ENCODE measurements at regions not wholly inside any gene's neighbourhood (a gene's known extent, or its start where the extent isn't known, plus 50 kb on each side); places are given as distances from the start of the nearest gene placed in this dataset.
A peak's percentile ranks its signal among the peaks of the same experiment; 100 is the strongest.

- Histone ChIP-seq H3K4me1 (no peaks in the 10 kb centered on the region), H3K9me3 (replicated peaks) (no peaks in the 10 kb centered on the region), H3K4me3 (no peak overlapping the region), H3K36me3 (no peaks in the 10 kb centered on the region), H3K27ac (no peak overlapping the region), H3K27me3 (peaks cover 41% of the 10 kb centered on the region)
- no peak for DNase-seq
These were observed 167.5 kb upstream of the ZC3H12A start for GRCh38 chr1:37306871-37307270.

DNA sequence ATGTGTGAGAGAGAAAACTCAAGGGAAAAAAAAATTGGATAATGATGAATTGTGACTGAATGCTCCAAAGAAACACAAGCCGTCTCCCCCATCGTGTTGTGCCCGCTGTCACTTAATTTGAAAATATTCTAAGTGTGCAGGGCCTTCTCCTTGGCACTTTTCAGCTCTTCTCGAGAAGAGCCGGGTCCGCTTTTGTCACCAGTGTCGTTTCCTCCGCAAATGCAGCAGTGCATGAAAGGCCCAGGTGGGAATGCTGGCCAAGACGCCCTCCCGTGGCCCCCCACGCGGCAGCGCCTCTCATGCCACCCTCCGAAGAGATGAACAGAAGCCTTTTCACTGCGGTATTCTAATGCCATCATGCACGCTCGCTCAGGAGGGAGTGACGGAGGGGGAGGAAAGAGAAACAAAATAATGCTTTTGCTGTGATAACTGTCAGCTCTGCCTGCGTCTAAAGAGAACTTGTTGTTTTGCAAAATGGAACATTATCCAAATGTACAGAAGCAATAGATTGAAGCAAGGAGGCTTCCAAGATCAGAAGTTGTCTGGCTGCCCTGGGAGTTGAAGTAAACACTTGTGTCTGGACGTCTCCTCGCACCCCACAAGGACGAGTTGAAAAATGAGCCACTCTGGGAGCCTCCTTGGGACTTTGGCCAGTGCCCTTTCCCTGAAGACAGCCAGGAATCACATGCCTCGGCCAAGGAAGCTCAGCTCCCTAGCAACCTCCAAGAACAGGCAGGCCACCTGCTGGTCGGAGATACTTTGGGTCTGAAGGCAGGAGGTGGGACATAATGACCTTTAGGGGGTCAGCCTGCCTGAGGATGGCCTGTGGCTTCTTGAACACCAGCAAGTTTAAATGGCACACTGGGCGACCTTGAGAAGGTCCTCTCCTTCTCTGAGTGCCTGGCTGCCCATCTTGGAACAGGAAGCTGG, 166.1 kb upstream of the ZC3H12A start:
- DNase-seq = no peak
- no peaks in the 10 kb centered on the region for H3K4me1 ChIP-seq
- H3K36me3 ChIP-seq = no peaks in the 10 kb centered on the region
- H3K4me3 ChIP-seq = no peak overlapping the region
- no peak overlapping the region for H3K27ac ChIP-seq
- H3K9me3 ChIP-seq (replicated peaks) = no peaks in the 10 kb centered on the region
- H3K27me3 ChIP-seq = peaks cover 38% of the 10 kb centered on the region

GRCh38 chr1:37309574-37309973, 164.8 kb upstream of the ZC3H12A start:
- Histone ChIP-seq H3K9me3 (replicated peaks) (no peaks in the 10 kb centered on the region), H3K27ac (no peak overlapping the region), H3K27me3 (peaks cover 38% of the 10 kb centered on the region), H3K4me1 (no peaks in the 10 kb centered on the region), H3K4me3 (no peak overlapping the region), H3K36me3 (no peaks in the 10 kb centered on the region)
- no peak for DNase-seq

GRCh38 chr1:37310064-37310463, 164.3 kb upstream of the ZC3H12A start:
- Histone ChIP-seq H3K36me3 (no peaks in the 10 kb centered on the region), H3K27me3 (peaks cover 38% of the 10 kb centered on the region), H3K9me3 (replicated peaks) (no peaks in the 10 kb centered on the region), H3K4me3 (no peak overlapping the region), H3K4me1 (no peaks in the 10 kb centered on the region), H3K27ac (no peak overlapping the region)
- no peak for DNase-seq

DNA sequence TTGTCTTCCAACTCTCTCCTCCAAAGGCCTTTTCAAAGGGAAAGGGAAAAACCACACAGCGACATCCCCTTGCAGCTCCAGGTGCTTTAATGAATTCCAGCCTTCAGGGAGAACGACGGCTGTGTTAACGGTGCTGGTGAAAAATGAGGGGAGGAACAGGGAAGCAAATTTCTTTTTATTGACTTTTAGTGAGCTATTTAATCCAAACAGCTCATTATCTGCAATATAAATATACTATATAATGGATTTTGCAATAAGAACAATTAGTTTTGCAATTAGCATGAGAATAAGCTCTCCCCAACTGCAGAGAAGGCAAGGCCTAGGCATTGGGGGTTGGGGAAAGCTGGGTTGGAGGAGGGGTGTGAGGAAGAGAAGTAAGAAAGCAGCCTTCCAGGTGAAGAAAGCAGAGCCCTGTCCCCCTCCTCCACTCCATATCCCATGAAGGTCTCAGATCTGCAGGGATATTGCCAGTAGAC, 159.0 kb upstream of the ZC3H12A start:
- no peak for DNase-seq
- Histone ChIP-seq H3K9me3 (replicated peaks) (no peaks in the 10 kb centered on the region), H3K36me3 (no peaks in the 10 kb centered on the region), H3K27me3 (peaks cover 25% of the 10 kb centered on the region; the same call in 1 of the 2 replicates), H3K4me1 (no peaks in the 10 kb centered on the region), H3K4me3 (no peak overlapping the region), H3K27ac (no peak overlapping the region)

- no peaks in the 10 kb centered on the region for H3K36me3 ChIP-seq
- peak in 1 of 2 experiments; percentile 5 for DNase-seq
- no peaks in the 10 kb centered on the region for H3K4me1 ChIP-seq
- H3K27me3 ChIP-seq = peaks cover 26% of the 10 kb centered on the region; the same call in 1 of the 2 replicates
- no peak overlapping the region for H3K27ac ChIP-seq
- no peaks in the 10 kb centered on the region for H3K9me3 ChIP-seq (replicated peaks)
- H3K4me3 ChIP-seq = no peak overlapping the region
These were observed 156.4 kb upstream of the ZC3H12A start for GRCh38 chr1:37317870-37318467.

GRCh38 chr1:37318490-37318889, 155.9 kb upstream of the ZC3H12A start:
- H3K27ac ChIP-seq = no peak overlapping the region
- H3K4me1 ChIP-seq = no peaks in the 10 kb centered on the region
- DNase-seq = no peak
- peaks cover 26% of the 10 kb centered on the region; the same call in 1 of the 2 replicates for H3K27me3 ChIP-seq
- H3K36me3 ChIP-seq = no peaks in the 10 kb centered on the region
- H3K4me3 ChIP-seq = no peak overlapping the region
- no peaks in the 10 kb centered on the region for H3K9me3 ChIP-seq (replicated peaks)

DNA sequence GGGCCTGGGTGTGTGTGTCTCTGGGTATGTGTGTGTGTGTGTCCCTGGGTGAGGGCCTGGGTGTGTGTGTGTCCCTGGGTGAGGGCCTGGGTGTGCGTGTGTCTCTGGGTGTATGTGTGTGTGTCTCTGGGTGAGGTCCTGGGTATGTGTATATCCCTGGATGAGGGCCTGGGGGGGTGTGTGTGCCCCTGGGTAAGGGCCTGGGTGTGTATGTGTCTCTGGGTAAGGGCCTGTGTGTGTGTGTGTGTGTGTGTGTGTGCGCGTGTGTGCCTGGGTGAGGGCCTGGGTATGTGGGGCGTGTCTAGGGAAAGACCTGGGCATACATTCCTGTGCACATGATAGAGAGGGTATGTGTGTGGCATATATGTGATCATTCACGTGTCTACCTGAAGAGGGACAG, 155.1 kb upstream of the ZC3H12A start:
- no peaks in the 10 kb centered on the region for H3K36me3 ChIP-seq
- no peaks in the 10 kb centered on the region for H3K9me3 ChIP-seq (replicated peaks)
- no peak for DNase-seq
- no peak overlapping the region for H3K4me3 ChIP-seq
- peaks cover 31% of the 10 kb centered on the region for H3K27me3 ChIP-seq
- no peak overlapping the region for H3K27ac ChIP-seq
- no peaks in the 10 kb centered on the region for H3K4me1 ChIP-seq

GRCh38 chr1:37323486-37324377, 150.6 kb upstream of the ZC3H12A start:
- Histone ChIP-seq H3K9me3 (replicated peaks) (no peaks in the 10 kb centered on the region), H3K36me3 (no peaks in the 10 kb centered on the region), H3K4me3 (no peak overlapping the region), H3K27ac (no peak overlapping the region), H3K4me1 (no peaks in the 10 kb centered on the region), H3K27me3 (peaks cover 17% of the 10 kb centered on the region)
- DNase-seq = peak; percentile 21 to 71

DNA sequence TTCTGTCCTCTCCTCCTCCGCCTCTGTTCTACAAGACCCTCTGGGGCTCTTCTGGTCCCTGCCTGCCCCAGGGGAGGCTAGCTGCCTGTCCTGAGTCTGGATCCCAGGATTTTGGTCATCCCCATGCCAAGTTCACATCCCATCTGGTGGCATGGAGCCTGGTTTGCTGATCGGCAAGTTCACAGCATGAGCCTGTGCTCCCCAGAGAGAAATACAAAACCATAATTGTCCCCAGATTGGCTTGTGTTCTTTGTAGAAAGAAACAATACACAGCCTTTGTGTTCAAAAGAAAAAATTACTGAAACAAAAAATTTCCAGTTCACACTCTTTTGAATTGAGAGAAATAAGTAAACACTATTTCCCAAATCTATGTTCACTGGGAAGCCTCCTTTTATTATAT, 149.4 kb upstream of the ZC3H12A start:
- Histone ChIP-seq H3K27ac (no peak overlapping the region), H3K4me3 (no peak overlapping the region), H3K9me3 (replicated peaks) (no peaks in the 10 kb centered on the region), H3K27me3 (peaks cover 20% of the 10 kb centered on the region), H3K4me1 (no peaks in the 10 kb centered on the region), H3K36me3 (no peaks in the 10 kb centered on the region)
- DNase-seq = no peak

- peaks cover 20% of the 10 kb centered on the region for H3K27me3 ChIP-seq
- no peak for DNase-seq
- no peaks in the 10 kb centered on the region for H3K9me3 ChIP-seq (replicated peaks)
- no peaks in the 10 kb centered on the region for H3K36me3 ChIP-seq
- H3K4me1 ChIP-seq = no peaks in the 10 kb centered on the region
- H3K4me3 ChIP-seq = no peak overlapping the region
- no peak overlapping the region for H3K27ac ChIP-seq
These were observed 148.6 kb upstream of the ZC3H12A start for GRCh38 chr1:37325509-37326437.

DNA sequence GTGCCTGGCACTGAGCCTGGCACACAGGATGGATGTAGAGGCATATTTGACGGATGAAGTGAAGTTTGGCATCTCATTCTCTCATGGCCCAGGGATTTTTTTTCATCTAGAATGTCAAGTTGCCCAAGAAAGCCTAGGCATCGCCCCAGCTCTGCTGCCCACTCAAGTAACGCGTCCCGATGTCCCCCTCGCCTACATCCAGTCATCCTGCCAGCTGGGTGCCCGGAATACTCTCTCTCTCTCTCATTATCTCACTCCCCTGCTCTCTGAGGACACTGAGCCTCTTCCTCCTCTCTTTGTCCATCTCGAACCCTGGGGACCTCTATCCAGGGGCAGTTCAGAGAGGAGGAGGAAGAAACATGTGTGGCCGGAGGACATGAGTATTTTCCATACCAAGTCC, 142.3 kb upstream of the ZC3H12A start:
- H3K36me3 ChIP-seq = no peaks in the 10 kb centered on the region
- no peaks in the 10 kb centered on the region; the same call in 1 of the 2 replicates for H3K9me3 ChIP-seq (replicated peaks)
- H3K4me1 ChIP-seq = no peaks in the 10 kb centered on the region
- DNase-seq = no peak
- no peak overlapping the region for H3K27ac ChIP-seq
- no peak overlapping the region for H3K4me3 ChIP-seq
- peaks cover 9% of the 10 kb centered on the region; the same call in 1 of the 2 replicates for H3K27me3 ChIP-seq

DNA sequence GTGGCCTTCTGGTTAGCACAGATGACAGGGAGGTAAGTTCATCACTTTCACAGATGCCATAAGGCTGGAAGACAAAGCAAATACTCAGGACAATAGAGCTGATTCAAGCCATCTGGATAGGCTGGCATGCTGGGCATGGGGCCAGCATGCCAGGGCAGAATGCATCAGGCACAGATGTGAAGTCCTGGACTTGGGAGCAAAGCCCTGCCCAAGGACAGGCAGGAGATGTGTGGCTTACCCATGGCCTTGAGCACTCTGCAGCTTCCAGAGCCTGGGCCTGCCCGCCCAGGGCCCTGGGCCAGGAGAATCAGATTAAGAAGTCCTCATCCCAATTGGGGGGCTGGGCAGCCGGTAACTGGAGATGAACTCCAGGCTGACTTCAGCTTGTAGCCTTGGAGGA, 135.7 kb upstream of the ZC3H12A start:
- Histone ChIP-seq H3K27me3 (no peaks in the 10 kb centered on the region), H3K36me3 (no peaks in the 10 kb centered on the region), H3K27ac (no peak overlapping the region), H3K4me1 (no peaks in the 10 kb centered on the region), H3K9me3 (replicated peaks) (no peaks in the 10 kb centered on the region; the same call in 1 of the 2 replicates), H3K4me3 (no peak overlapping the region)
- no peak for DNase-seq

DNA sequence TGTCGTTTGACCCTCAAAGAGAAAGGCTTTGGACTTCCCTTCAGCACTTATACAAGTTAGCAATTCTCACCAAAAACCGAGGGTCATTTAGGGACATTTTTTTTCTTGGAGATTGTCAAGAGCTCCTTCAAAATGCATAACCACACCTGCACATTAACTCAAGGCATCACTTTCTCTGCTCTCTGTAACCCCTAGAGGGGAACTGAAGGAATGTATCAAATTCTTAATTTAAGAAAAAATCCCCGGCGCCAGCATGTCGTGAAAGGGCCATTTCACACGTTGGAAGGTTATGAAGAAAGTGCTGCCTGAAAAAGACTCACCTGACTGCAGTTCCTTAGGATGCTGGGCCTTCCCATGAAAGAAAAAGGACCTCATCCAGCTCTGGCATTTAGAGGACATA, 131.6 kb upstream of the ZC3H12A start:
- H3K9me3 ChIP-seq (replicated peaks) = no peaks in the 10 kb centered on the region
- no peak overlapping the region for H3K27ac ChIP-seq
- DNase-seq = no peak
- H3K4me1 ChIP-seq = no peaks in the 10 kb centered on the region
- H3K4me3 ChIP-seq = no peak overlapping the region
- H3K27me3 ChIP-seq = no peaks in the 10 kb centered on the region
- no peaks in the 10 kb centered on the region for H3K36me3 ChIP-seq

Data from SJCRH30 (cell line).